Endodermal cell (in vitro differentiated cells): ENCODE measurements at regions not wholly inside any gene's neighbourhood (a gene's known extent, or its start where the extent isn't known, plus 50 kb on each side); places are given as distances from the start of the nearest gene placed in this dataset.

Experiments
- DNase-seq: peaks from one replicate; pipeline ENCODE4 v3.0.0-alpha.2; 2017
- H3K27ac ChIP-seq: 2 replicates; pipeline ENCODE4 v1.5.1; 2013; ENCODE audit warnings: mild to moderate bottlenecking, low read depth, low read length, moderate library complexity
- H3K27me3 ChIP-seq: 2 replicates; pipeline ENCODE4 v1.6.1; 2013; ENCODE audit warnings: mild to moderate bottlenecking, low read length, moderate library complexity; ENCODE audit not compliant: insufficient read depth, control insufficient read depth, poor library complexity, severe bottlenecking
- H3K36me3 ChIP-seq: 2 replicates; pipeline ENCODE4 v1.7.0; 2013; ENCODE audit warnings: mild to moderate bottlenecking, low read length, moderate library complexity; ENCODE audit not compliant: control insufficient read depth, insufficient read depth
- H3K4me1 ChIP-seq: one replicate; pipeline ENCODE4 v1.7.0; 2013; ENCODE audit warnings: low read length; ENCODE audit not compliant: control insufficient read depth, insufficient read depth
- H3K4me3 ChIP-seq: 2 replicates; pipeline ENCODE4 v1.5.1; 2013; ENCODE audit warnings: mild to moderate bottlenecking, low read length, moderate library complexity
- H3K9ac ChIP-seq: 2 replicates; pipeline ENCODE4 v1.6.1; 2013; ENCODE audit warnings: mild to moderate bottlenecking, low read length, moderate library complexity; ENCODE audit not compliant: poor library complexity, severe bottlenecking; ENCODE audit errors: extremely low read depth
- H3K9me3 ChIP-seq: 2 replicates; pipeline ENCODE4 v1.6.1; 2013; ENCODE audit warnings: mild to moderate bottlenecking, low read length, moderate library complexity; ENCODE audit not compliant: control insufficient read depth
- H3K27ac Mint-ChIP-seq: 2 replicates; pipeline ENCODE4 v1.8.0; 2020; ENCODE audit warnings: mixed read lengths
- H3K27me3 Mint-ChIP-seq: 2 replicates; pipeline ENCODE4 v1.8.0; 2021; ENCODE audit warnings: mild to moderate bottlenecking, mixed read lengths; ENCODE audit not compliant: insufficient read depth
- H3K36me3 Mint-ChIP-seq: 2 replicates; pipeline ENCODE4 v1.8.0; 2020; ENCODE audit warnings: low read depth, mixed read lengths
- H3K4me1 Mint-ChIP-seq: 2 replicates; pipeline ENCODE4 v1.8.0; 2020; ENCODE audit warnings: mixed read lengths
- H3K4me3 Mint-ChIP-seq: 2 replicates; pipeline ENCODE4 v1.8.0; 2020; ENCODE audit warnings: mild to moderate bottlenecking, moderate library complexity, mixed read lengths
- H3K9me3 Mint-ChIP-seq: 2 replicates; pipeline ENCODE4 v1.8.0; 2020; ENCODE audit warnings: mild to moderate bottlenecking, mixed read lengths
- CTCF ChIP-seq: fragments of 200-600 bp; sonication (generic); conservative IDR thresholded peaks from 2 replicates; pipeline ENCODE4 v1.5.0; 2021; ENCODE audit warnings: antibody characterized with exemption, mild to moderate bottlenecking
- WGBS, 2 experiments: methylation state at CpG; one replicate each; pipeline versions ENCODE4 v1.1.5 to v1.1.7; 2013; ENCODE audit warnings: missing lambda C conversion rate in 2 of 2, mixed read lengths in 1 of 2; ENCODE audit not compliant: insufficient coverage in 1 of 2, insufficient read length in 1 of 2; 5-methylcytosine and 5-hydroxymethylcytosine counted together

GRCh38 chr9:100838857-100839256 is 189.7 kb upstream of the PLPPR1 start:
- H3K27me3 Mint-ChIP-seq: peaks cover 8% of the 10 kb centered on the region
- TF ChIP-seq CTCF: no peak
- no peaks in the 10 kb centered on the region for H3K36me3 ChIP-seq
- H3K9me3 ChIP-seq: no peaks in the 10 kb centered on the region
- H3K9me3 Mint-ChIP-seq: no peaks in the 10 kb centered on the region
- H3K27me3 ChIP-seq: peaks cover 10% of the 10 kb centered on the region
- no peak overlapping the region for H3K9ac ChIP-seq
- no peaks in the 10 kb centered on the region for H3K4me1 ChIP-seq
- H3K4me3 Mint-ChIP-seq: no peak overlapping the region
- WGBS, 2 experiments: 75 to 81% methylated on average over 1 to 2 of the region's 2 CpGs
- H3K4me3 ChIP-seq: no peak overlapping the region
- H3K4me1 Mint-ChIP-seq: no peaks in the 10 kb centered on the region
- H3K27ac ChIP-seq: no peak overlapping the region
- no peak overlapping the region for H3K27ac Mint-ChIP-seq
- no peaks in the 10 kb centered on the region for H3K36me3 Mint-ChIP-seq
- DNase-seq: no peak

- Histone ChIP-seq H3K4me1 (no peaks in the 10 kb centered on the region), H3K27me3 (peaks cover 86% of the 10 kb centered on the region), H3K36me3 (no peaks in the 10 kb centered on the region), H3K9me3 (no peaks in the 10 kb centered on the region), H3K9ac (no peak overlapping the region), H3K4me3 (no peak overlapping the region), H3K27ac (no peak overlapping the region)
- TF ChIP-seq CTCF: no peak
- no peak for DNase-seq
- Mint-ChIP-seq H3K36me3 (no peaks in the 10 kb centered on the region), H3K4me3 (no peak overlapping the region), H3K27ac (no peak overlapping the region), H3K9me3 (no peaks in the 10 kb centered on the region), H3K4me1 (peaks cover 30% of the 10 kb centered on the region), H3K27me3 (peaks cover 53% of the 10 kb centered on the region)
These were observed 179.8 kb upstream of the PLPPR1 start for GRCh38 chr9:100848726-100849125.

- H3K9me3 ChIP-seq: no peaks in the 10 kb centered on the region
- H3K9ac ChIP-seq: no peak overlapping the region
- H3K4me3 ChIP-seq: no peak overlapping the region
- H3K27ac ChIP-seq: no peak overlapping the region
- no peaks in the 10 kb centered on the region for H3K36me3 Mint-ChIP-seq
- 66 to 73% methylated on average over 4 of the region's 4 CpGs for WGBS, 2 experiments
- no peak for DNase-seq
- H3K27me3 ChIP-seq: peaks cover 88% of the 10 kb centered on the region
- peak; percentile 51 for TF ChIP-seq CTCF
- H3K27ac Mint-ChIP-seq: no peak overlapping the region
- no peaks in the 10 kb centered on the region for H3K36me3 ChIP-seq
- no peak overlapping the region for H3K4me3 Mint-ChIP-seq
- H3K4me1 ChIP-seq: no peaks in the 10 kb centered on the region
- no peaks in the 10 kb centered on the region for H3K9me3 Mint-ChIP-seq
- peaks cover 33% of the 10 kb centered on the region for H3K4me1 Mint-ChIP-seq
- H3K27me3 Mint-ChIP-seq: peaks cover 52% of the 10 kb centered on the region
These were observed 176.4 kb upstream of the PLPPR1 start for GRCh38 chr9:100852088-100852487.
